ENCODE measurements at regions not wholly inside any gene's neighbourhood (a gene's known extent, or its start where the extent isn't known, plus 50 kb on each side); places are given as distances from the start of the nearest gene placed in this dataset.

DNA sequence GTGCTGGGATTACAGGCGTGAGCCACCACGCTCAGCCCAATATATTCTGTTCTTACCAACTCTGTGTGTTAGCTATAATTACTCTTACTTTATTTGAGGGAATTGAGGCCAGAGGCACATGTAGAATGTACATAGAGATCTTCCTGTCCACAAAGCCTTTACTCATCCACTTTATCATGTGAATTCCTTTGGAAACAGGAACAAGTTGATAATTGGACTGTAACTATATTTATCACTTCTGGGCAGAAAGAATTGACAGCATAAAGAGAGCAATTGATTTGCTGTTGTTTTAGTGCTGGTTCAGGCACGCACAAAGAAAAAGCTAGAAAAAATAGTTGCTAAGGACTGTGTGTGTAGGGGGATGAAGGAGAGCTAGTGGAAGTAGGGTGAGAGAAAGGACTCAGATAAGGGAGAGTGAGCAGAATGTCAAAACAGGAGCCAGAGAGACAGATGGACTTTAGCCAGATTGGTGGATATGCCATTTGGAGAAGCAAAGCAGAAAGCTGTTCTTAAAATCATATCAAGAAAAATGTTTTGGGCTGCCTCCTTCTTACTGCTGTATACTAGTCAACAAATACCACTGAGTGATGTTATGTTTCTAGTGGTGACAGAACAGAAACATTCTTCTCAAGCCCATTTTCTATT, 929.8 kb upstream of the CNTN5 start:
- no peak overlapping the region for H3K4me3 ChIP-seq
- H3K4me2 ChIP-seq (ENCODE audit: control insufficient read depth, insufficient read depth) = no peak overlapping the region
- intact Hi-C loops (cut with micrococcal nuclease; ENCODE audit: unreplicated experiment) (no loop called here), in situ Hi-C loops (cut with MboI) (no loop called here)
- FAIRE-seq (no peak), DNase-seq (ENCODE audit: low read depth, low spot score) (no peak), ATAC-seq (no peak)
- no peak overlapping the region for H3K27ac ChIP-seq (ENCODE audit: control insufficient read depth, insufficient read depth)
- SMC1A ChIA-PET (ENCODE audit: uncharacterized antibody, unreplicated experiment) = no interaction called here
- CTCF ChIA-PET = no interaction called here
- no peaks in the 10 kb centered on the region for H3K4me1 ChIP-seq (ENCODE audit: control insufficient read depth, insufficient read depth, low read length)
- no peak overlapping the region for H2AFZ ChIP-seq (ENCODE audit: control insufficient read depth, low read depth, low read length)
- no peaks in the 10 kb centered on the region for H3K9me3 ChIP-seq (replicated peaks; ENCODE audit: control insufficient read depth, insufficient read depth, low read length)
- H3K27me3 ChIP-seq (replicated peaks in 1 of 2; ENCODE audit: control insufficient read depth in 2 of 2, insufficient read depth in 2 of 2, low read length in 1 of 2) = no peaks in the 10 kb centered on the region
- no peak overlapping the region for H3K9ac ChIP-seq (ENCODE audit: control insufficient read depth, insufficient read depth, low read length)
- RAD21 ChIA-PET (ENCODE audit: unreplicated experiment) = no interaction called here
- WGBS (ENCODE audit: insufficient coverage, insufficient replicate concordance, low lambda C conversion rate, missing lambda C conversion rate) = 66% methylated on average over 3 of the region's 3 CpGs
- H4K20me1 ChIP-seq (ENCODE audit: control insufficient read depth, insufficient read depth) = no peaks in the 10 kb centered on the region
- H3K79me2 ChIP-seq (ENCODE audit: control insufficient read depth, insufficient read depth, low read length) = no peaks in the 10 kb centered on the region
- POLR2A ChIA-PET = no interaction called here
- TF ChIP-seq ASH2L (IDR thresholded peaks at IDR 0.05; ENCODE audit: borderline replicate concordance, low read depth) (no peak), SIN3A (IDR thresholded peaks at IDR 0.05; ENCODE audit: low read depth, low read length) (no peak)
- no TSS peak for BruUV-seq (replicated peaks)
- H3K36me3 ChIP-seq (ENCODE audit: control insufficient read depth in 2 of 2, insufficient read depth in 2 of 2, low read length in 1 of 2) = no peaks in the 10 kb centered on the region

DNA sequence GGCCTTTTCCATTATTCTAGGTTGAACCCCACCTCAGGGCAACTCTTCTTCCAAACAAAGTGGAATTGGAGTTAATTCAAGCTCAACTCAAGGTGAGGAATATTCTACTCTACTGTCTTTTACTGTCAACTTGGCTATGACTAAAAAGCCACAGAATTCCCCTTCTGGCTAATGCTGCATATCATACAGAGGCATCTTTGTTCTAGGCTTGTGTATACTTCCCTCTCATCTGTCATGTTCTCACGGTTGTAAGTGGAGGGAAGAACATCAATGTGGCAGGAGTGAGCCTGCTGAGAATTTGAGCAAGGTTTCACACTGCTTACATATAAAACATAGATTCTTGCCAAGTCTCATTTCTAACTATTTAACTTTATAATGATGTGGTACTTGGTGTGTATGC, 921.4 kb upstream of the CNTN5 start:
- ChIA-PET RAD21 (ENCODE audit: unreplicated experiment) (no interaction called here), SMC1A (ENCODE audit: uncharacterized antibody, unreplicated experiment) (no interaction called here), POLR2A (interaction anchor here (1.0 kb wide), 1 partner anchor 12 kb away, joined by 8 read pairs; no protein-coding TSS in a partner anchor), CTCF (no interaction called here)
- Histone ChIP-seq H3K79me2 (ENCODE audit: control insufficient read depth, insufficient read depth, low read length) (no peaks in the 10 kb centered on the region), H3K36me3 (ENCODE audit: control insufficient read depth in 2 of 2, insufficient read depth in 2 of 2, low read length in 1 of 2) (no peaks in the 10 kb centered on the region), H4K20me1 (ENCODE audit: control insufficient read depth, insufficient read depth) (no peaks in the 10 kb centered on the region), H3K9ac (ENCODE audit: control insufficient read depth, insufficient read depth, low read length) (no peak overlapping the region), H3K4me1 (ENCODE audit: control insufficient read depth, insufficient read depth, low read length) (no peaks in the 10 kb centered on the region), H3K9me3 (replicated peaks; ENCODE audit: control insufficient read depth, insufficient read depth, low read length) (no peaks in the 10 kb centered on the region), H2AFZ (ENCODE audit: control insufficient read depth, low read depth, low read length) (no peak overlapping the region), H3K4me3 (no peak overlapping the region), H3K4me2 (ENCODE audit: control insufficient read depth, insufficient read depth) (no peak overlapping the region), H3K27me3 (replicated peaks in 1 of 2; ENCODE audit: control insufficient read depth in 2 of 2, insufficient read depth in 2 of 2, low read length in 1 of 2) (no peaks in the 10 kb centered on the region), H3K27ac (ENCODE audit: control insufficient read depth, insufficient read depth) (no peak overlapping the region)
- WGBS (ENCODE audit: insufficient coverage, insufficient replicate concordance, low lambda C conversion rate, missing lambda C conversion rate) = 0% methylated on average over 1 of the region's 1 CpG
- ATAC-seq = no peak
- in situ Hi-C loops (cut with MboI) (no loop called here), intact Hi-C loops (cut with micrococcal nuclease; ENCODE audit: unreplicated experiment) (no loop called here)
- BruUV-seq (replicated peaks) = no TSS peak
- no peak for FAIRE-seq
- no peak for DNase-seq (ENCODE audit: low read depth, low spot score)
- TF ChIP-seq, protein P1, sequence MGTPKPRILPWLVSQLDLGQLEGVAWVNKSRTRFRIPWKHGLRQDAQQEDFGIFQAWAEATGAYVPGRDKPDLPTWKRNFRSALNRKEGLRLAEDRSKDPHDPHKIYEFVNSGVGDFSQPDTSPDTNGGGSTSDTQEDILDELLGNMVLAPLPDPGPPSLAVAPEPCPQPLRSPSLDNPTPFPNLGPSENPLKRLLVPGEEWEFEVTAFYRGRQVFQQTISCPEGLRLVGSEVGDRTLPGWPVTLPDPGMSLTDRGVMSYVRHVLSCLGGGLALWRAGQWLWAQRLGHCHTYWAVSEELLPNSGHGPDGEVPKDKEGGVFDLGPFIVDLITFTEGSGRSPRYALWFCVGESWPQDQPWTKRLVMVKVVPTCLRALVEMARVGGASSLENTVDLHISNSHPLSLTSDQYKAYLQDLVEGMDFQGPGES (IDR thresholded peaks at IDR 0.05) = no peak
- TF ChIP-seq TCF7 (IDR thresholded peaks at IDR 0.05; ENCODE audit: borderline replicate concordance) (no peak), IKZF2 (IDR thresholded peaks at IDR 0.05) (no peak), HDAC2 (IDR thresholded peaks at IDR 0.05) (no peak), SIN3A (IDR thresholded peaks at IDR 0.05; ENCODE audit: low read depth, low read length) (no peak), IKZF1 (conservative IDR thresholded peaks at IDR 0.05) (no peak), BRCA1 (IDR thresholded peaks at IDR 0.05; ENCODE audit: low read depth, low read length) (no peak), YY1 (IDR thresholded peaks at IDR 0.05; ENCODE audit: low read depth, low read length) (no peak)
- TF ChIP-seq, protein P2, sequence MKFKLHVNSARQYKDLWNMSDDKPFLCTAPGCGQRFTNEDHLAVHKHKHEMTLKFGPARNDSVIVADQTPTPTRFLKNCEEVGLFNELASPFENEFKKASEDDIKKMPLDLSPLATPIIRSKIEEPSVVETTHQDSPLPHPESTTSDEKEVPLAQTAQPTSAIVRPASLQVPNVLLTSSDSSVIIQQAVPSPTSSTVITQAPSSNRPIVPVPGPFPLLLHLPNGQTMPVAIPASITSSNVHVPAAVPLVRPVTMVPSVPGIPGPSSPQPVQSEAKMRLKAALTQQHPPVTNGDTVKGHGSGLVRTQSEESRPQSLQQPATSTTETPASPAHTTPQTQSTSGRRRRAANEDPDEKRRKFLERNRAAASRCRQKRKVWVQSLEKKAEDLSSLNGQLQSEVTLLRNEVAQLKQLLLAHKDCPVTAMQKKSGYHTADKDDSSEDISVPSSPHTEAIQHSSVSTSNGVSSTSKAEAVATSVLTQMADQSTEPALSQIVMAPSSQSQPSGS (IDR thresholded peaks at IDR 0.05; ENCODE audit: low read length) = no peak
- TF ChIP-seq, protein P3, sequence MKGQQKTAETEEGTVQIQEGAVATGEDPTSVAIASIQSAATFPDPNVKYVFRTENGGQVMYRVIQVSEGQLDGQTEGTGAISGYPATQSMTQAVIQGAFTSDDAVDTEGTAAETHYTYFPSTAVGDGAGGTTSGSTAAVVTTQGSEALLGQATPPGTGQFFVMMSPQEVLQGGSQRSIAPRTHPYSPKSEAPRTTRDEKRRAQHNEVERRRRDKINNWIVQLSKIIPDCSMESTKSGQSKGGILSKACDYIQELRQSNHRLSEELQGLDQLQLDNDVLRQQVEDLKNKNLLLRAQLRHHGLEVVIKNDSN (IDR thresholded peaks at IDR 0.05; ENCODE audit: borderline replicate concordance, extremely low read length, insufficient read depth, low read depth, low read length) = no peak
- TF ChIP-seq, protein P4, sequence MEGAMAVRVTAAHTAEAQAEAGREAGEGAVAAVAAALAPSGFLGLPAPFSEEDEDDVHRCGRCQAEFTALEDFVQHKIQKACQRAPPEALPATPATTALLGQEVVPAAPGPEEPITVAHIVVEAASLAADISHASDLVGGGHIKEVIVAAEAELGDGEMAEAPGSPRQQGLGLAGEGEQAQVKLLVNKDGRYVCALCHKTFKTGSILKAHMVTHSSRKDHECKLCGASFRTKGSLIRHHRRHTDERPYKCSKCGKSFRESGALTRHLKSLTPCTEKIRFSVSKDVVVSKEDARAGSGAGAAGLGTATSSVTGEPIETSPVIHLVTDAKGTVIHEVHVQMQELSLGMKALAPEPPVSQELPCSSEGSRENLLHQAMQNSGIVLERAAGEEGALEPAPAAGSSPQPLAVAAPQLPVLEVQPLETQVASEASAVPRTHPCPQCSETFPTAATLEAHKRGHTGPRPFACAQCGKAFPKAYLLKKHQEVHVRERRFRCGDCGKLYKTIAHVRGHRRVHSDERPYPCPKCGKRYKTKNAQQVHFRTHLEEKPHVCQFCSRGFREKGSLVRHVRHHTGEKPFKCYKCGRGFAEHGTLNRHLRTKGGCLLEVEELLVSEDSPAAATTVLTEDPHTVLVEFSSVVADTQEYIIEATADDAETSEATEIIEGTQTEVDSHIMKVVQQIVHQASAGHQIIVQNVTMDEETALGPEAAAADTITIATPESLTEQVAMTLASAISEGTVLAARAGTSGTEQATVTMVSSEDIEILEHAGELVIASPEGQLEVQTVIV (IDR thresholded peaks at IDR 0.05; ENCODE audit: borderline replicate concordance, partially characterized antibody) = no peak

All from GM12878 (cell line).